KMS-11 (cell line): ENCODE measurements at regions not wholly inside any gene's neighbourhood (a gene's known extent, or its start where the extent isn't known, plus 50 kb on each side); places are given as distances from the start of the nearest gene placed in this dataset.

ENCODE experiments used
- H2AFZ ChIP-seq: fragments of 200-600 bp; sonication (generic); 2 replicates; pipeline ENCODE4 v1.6.1; 2016; ENCODE audit warnings: antibody characterized with exemption, mixed run types, low read depth
- H3K27ac ChIP-seq: fragments of 200-600 bp; sonication (generic); 2 replicates; pipeline ENCODE4 v1.6.1; 2016; ENCODE audit warnings: mild to moderate bottlenecking, mixed run types
- H3K27me3 ChIP-seq: fragments of 200-600 bp; sonication (generic); 2 replicates; pipeline ENCODE4 v1.6.1; 2017; ENCODE audit warnings: mild to moderate bottlenecking, low read depth, mixed run types, moderate library complexity; ENCODE audit not compliant: insufficient read depth
- H3K36me3 ChIP-seq: fragments of 200-600 bp; sonication (generic); 2 replicates; pipeline ENCODE4 v1.6.1; 2017; ENCODE audit warnings: mild to moderate bottlenecking, mixed run types; ENCODE audit not compliant: insufficient read depth
- H3K4me1 ChIP-seq: fragments of 200-600 bp; sonication (generic); 2 replicates; pipeline ENCODE4 v1.6.1; 2016; ENCODE audit warnings: mild to moderate bottlenecking, low read depth, mixed run types; ENCODE audit not compliant: poor library complexity, severe bottlenecking
- H3K4me2 ChIP-seq: fragments of 200-600 bp; sonication (generic); 2 replicates; pipeline ENCODE4 v1.7.0; 2016; ENCODE audit warnings: mild to moderate bottlenecking, mixed run types
- H3K4me3 ChIP-seq: fragments of 200-600 bp; sonication (generic); IDR thresholded peaks from 2 replicates; pipeline ENCODE4 v1.6.1; 2017; ENCODE audit warnings: low read depth, low read length, mixed read lengths; ENCODE audit not compliant: insufficient read depth
- H3K79me2 ChIP-seq: fragments of 200-600 bp; sonication (generic); 2 replicates; pipeline ENCODE4 v1.6.1; 2016; ENCODE audit warnings: low read depth, mixed run types; ENCODE audit not compliant: insufficient read depth
- H3K9ac ChIP-seq: fragments of 200-600 bp; sonication (generic); 2 replicates; pipeline ENCODE4 v1.6.1; 2016; ENCODE audit warnings: mild to moderate bottlenecking, mixed run types
- H4K20me1 ChIP-seq: fragments of 200-600 bp; sonication (generic); 2 replicates; pipeline ENCODE4 v1.6.1; 2016; ENCODE audit warnings: mild to moderate bottlenecking, mixed run types; ENCODE audit not compliant: insufficient read depth
- CTCF ChIP-seq: fragments of 200-600 bp; sonication (generic); conservative IDR thresholded peaks from 2 replicates; pipeline ENCODE4 v1.6.1; 2017; ENCODE audit warnings: low read depth, mild to moderate bottlenecking, antibody characterized with exemption, low read length, moderate library complexity, mixed read lengths

- TF ChIP-seq CTCF = no peak
- Histone ChIP-seq H3K4me1 (no peaks in the 10 kb centered on the region), H3K79me2 (no peaks in the 10 kb centered on the region), H3K4me3 (no peak overlapping the region), H3K27me3 (peaks cover 3% of the 10 kb centered on the region; the same call in 1 of the 2 replicates), H4K20me1 (no peaks in the 10 kb centered on the region), H3K27ac (no peak overlapping the region), H3K9ac (no peak overlapping the region), H3K36me3 (no peaks in the 10 kb centered on the region), H3K4me2 (no peak overlapping the region), H2AFZ (no peak overlapping the region)
Observed at GRCh38 chr6:170102038-170102437, 188.8 kb downstream of the DLL1 start.

DNA sequence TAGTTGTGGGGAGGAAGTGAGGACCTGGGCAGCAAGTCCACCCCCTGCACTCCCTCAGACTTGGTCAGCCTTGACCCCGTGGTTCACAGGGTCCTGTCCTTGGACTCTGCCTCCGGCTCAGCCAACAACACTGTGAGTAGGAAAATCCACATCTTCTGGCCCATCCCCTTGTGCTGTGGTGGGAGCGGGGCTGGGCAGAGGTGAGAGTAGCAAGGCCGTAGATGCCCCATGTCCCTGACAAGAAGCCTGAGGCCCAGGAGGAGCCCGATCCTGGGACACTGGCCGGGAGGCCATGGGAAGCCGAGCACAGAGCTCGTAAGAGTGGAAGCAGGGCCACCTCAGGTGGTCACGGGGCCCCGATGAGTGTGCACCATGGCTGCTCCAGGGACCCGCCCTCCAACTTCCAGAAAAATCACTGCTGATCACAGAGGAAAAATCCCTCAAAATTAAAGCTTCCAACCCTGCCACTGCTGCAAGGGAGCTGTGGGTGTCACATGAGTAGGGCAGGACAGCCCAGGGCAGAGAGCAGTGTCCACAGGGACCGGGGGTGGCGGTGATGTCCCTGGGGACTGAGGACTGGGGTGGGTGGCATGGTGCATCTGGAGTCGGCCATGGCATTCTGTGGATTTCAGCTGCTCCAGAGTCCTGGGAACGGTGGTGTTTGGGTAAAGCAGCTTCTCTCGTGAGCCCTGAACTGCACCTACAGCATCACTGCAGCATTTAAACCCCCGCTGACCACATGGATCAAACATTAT lies 189.4 kb downstream of the DLL1 start:
- no peak for TF ChIP-seq CTCF
- H3K27ac ChIP-seq = no peak overlapping the region
- H3K27me3 ChIP-seq = peaks cover 3% of the 10 kb centered on the region; the same call in 1 of the 2 replicates
- no peaks in the 10 kb centered on the region for H3K4me1 ChIP-seq
- no peak overlapping the region for H3K4me2 ChIP-seq
- H3K4me3 ChIP-seq = no peak overlapping the region
- H4K20me1 ChIP-seq = no peaks in the 10 kb centered on the region
- no peaks in the 10 kb centered on the region for H3K36me3 ChIP-seq
- no peak overlapping the region for H2AFZ ChIP-seq
- H3K79me2 ChIP-seq = no peaks in the 10 kb centered on the region
- H3K9ac ChIP-seq = no peak overlapping the region

- Histone ChIP-seq H3K4me3 (no peak overlapping the region), H3K79me2 (no peaks in the 10 kb centered on the region), H3K36me3 (no peaks in the 10 kb centered on the region), H2AFZ (no peak overlapping the region), H3K27ac (no peak overlapping the region), H4K20me1 (no peaks in the 10 kb centered on the region), H3K27me3 (peaks cover 11% of the 10 kb centered on the region; the same call in 1 of the 2 replicates), H3K9ac (no peak overlapping the region), H3K4me2 (no peak overlapping the region), H3K4me1 (no peaks in the 10 kb centered on the region)
- TF ChIP-seq CTCF = no peak
Observed at GRCh38 chr6:170100046-170100445, 190.8 kb downstream of the DLL1 start.

- Histone ChIP-seq H3K4me3 (no peak overlapping the region), H4K20me1 (no peaks in the 10 kb centered on the region), H3K27ac (no peak overlapping the region), H3K79me2 (no peaks in the 10 kb centered on the region), H3K4me1 (no peaks in the 10 kb centered on the region), H3K9ac (no peak overlapping the region), H3K36me3 (no peaks in the 10 kb centered on the region), H3K27me3 (peaks cover 11% of the 10 kb centered on the region; the same call in 1 of the 2 replicates), H3K4me2 (no peak overlapping the region), H2AFZ (no peak overlapping the region)
- no peak for TF ChIP-seq CTCF
Observed at GRCh38 chr6:170099387-170099786, 191.5 kb downstream of the DLL1 start.
